Lower lobe of right lung (tissue), 2 donors: ENCODE measurements at regions not wholly inside any gene's neighbourhood (a gene's known extent, or its start where the extent isn't known, plus 50 kb on each side); places are given as distances from the start of the nearest gene placed in this dataset.

ENCODE experiments used
- ATAC-seq, 2 donors: fragments of 200-7000 bp; cut with Tn5 transposase; one replicate each; pipeline ENCODE4 v1.9.1; 2020 to 2022; ENCODE audit warnings: mild to moderate bottlenecking in 2 of 2, moderate library complexity in 2 of 2
- DNase-seq: peaks from one replicate; pipeline ENCODE4 v3.0.0-alpha.2; 2020
- H3K27ac ChIP-seq: fragments of 200-600 bp; one replicate; pipeline ENCODE4 v1.8.0; 2022
- H3K27me3 ChIP-seq: fragments of 200-600 bp; one replicate; pipeline ENCODE4 v1.8.0; 2022; ENCODE audit warnings: low read depth
- H3K36me3 ChIP-seq: fragments of 200-600 bp; one replicate; pipeline ENCODE4 v1.8.0; 2022; ENCODE audit warnings: mild to moderate bottlenecking
- H3K4me1 ChIP-seq: fragments of 200-600 bp; one replicate; pipeline ENCODE4 v1.8.0; 2022
- H3K4me3 ChIP-seq: fragments of 200-600 bp; one replicate; pipeline ENCODE4 v1.8.0; 2022; ENCODE audit warnings: mild to moderate bottlenecking
- H3K9me3 ChIP-seq: fragments of 200-600 bp; one replicate; pipeline ENCODE4 v1.8.0; 2022
- intact Hi-C: fragments of 100-400 bp; cut with DNase I; formaldehyde crosslinking; loops from one replicate; pipeline ENCODE4 v1.11.0; 2022
- TF ChIP-seq, protein P1 (sequence below): fragments of 200-600 bp; IDR thresholded peaks from one replicate; pipeline ENCODE4 v1.8.0; 2022; ENCODE audit warnings: antibody characterized with exemption, mild to moderate bottlenecking
- donor health status: DM: no; HTN: yes; CAD: no; lungs with severe emphysema.

DNA sequence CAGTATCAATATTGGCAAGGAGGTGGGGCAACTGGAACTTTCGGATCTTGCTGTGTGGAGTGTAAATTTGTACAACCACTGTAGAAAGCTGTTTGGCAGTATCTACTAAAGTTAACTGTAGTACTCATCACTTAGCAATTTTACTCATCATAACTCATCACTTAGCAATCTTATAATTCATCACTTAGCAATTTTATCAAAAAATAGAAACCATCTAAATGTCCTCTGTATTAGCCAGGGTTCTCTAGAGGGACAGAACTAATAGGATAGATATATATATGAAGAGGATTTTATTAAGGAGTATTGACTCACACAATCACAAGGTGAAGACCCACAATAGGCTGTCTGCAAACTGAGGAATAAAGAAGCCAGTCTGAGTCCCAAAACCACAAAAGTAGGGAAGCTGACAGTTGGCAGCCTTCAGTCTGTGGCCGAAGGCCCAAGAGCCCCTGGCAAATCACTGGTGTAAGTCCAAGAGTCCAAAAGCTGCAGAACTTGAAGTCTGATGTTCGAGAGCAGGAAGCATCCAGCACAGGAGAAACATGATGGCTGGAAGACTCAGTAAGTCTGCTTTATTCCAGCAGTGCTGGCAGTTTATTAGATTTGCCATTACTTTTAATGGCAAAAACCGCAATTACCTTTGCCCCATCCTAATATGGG lies 92.9 kb upstream of the USP47 start:
- TF ChIP-seq, protein P1, sequence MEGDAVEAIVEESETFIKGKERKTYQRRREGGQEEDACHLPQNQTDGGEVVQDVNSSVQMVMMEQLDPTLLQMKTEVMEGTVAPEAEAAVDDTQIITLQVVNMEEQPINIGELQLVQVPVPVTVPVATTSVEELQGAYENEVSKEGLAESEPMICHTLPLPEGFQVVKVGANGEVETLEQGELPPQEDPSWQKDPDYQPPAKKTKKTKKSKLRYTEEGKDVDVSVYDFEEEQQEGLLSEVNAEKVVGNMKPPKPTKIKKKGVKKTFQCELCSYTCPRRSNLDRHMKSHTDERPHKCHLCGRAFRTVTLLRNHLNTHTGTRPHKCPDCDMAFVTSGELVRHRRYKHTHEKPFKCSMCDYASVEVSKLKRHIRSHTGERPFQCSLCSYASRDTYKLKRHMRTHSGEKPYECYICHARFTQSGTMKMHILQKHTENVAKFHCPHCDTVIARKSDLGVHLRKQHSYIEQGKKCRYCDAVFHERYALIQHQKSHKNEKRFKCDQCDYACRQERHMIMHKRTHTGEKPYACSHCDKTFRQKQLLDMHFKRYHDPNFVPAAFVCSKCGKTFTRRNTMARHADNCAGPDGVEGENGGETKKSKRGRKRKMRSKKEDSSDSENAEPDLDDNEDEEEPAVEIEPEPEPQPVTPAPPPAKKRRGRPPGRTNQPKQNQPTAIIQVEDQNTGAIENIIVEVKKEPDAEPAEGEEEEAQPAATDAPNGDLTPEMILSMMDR, result no peak
- intact Hi-C loops, result no loop called here
- ATAC-seq, result no peak

DNA sequence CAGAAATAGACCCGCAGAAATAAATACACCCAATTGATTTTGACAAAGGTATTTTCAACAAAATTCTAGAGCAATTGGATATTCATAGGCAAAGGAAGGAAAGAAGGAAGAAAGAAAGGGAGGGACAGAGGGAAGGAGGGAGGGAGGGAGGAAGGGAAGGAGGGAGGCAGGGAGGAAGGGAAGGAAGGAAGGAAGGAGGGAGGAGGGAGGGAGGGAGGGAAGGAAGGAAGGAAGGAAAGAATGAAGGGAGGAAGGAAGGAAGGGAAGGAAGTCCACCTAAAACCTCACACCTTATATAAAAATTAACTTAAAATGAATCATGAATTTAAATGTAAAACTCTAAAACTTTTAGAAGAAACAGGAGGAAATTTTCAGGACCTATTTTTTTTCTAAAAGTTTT lies 94.2 kb upstream of the USP47 start:
- Histone ChIP-seq H3K4me1 (no peaks in the 10 kb centered on the region), H3K27ac (no peak overlapping the region), H3K4me3 (no peak overlapping the region), H3K36me3 (no peaks in the 10 kb centered on the region), H3K9me3 (no peaks in the 10 kb centered on the region), H3K27me3 (no peaks in the 10 kb centered on the region)
- ATAC-seq (no peak), DNase-seq (no peak)
- TF ChIP-seq, protein P1, result no peak
- intact Hi-C loops, result no loop called here

More for the DNA sequence above, 92.9 kb upstream of the USP47 start:
- Histone ChIP-seq H3K27ac (no peak overlapping the region), H3K27me3 (no peaks in the 10 kb centered on the region), H3K36me3 (no peaks in the 10 kb centered on the region), H3K4me1 (no peaks in the 10 kb centered on the region), H3K4me3 (no peak overlapping the region), H3K9me3 (no peaks in the 10 kb centered on the region)
- DNase-seq, result no peak

DNA sequence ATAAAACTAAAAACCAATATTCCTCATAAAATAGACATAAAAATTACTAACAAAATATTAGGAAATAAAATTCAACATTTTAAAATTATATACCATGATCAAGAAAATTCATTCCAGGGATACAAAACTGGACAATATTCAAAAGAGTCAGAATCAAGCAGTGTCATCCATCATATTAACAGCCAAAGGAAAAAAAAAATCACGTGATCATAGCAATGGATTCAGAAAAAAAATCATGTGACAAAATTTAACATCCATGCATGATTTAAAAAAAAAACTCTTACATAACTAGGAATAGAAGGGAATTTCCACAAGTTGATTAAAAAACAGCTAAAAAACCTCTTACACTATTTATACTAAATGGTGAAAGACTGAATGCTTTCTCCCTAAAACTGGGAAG lies 95.3 kb upstream of the USP47 start:
- H3K4me1 ChIP-seq, result no peaks in the 10 kb centered on the region
- intact Hi-C loops, result no loop called here
- ATAC-seq, result no peak
- no peaks in the 10 kb centered on the region for H3K27me3 ChIP-seq
- no peaks in the 10 kb centered on the region for H3K9me3 ChIP-seq
- H3K4me3 ChIP-seq, result no peak overlapping the region
- no peaks in the 10 kb centered on the region for H3K36me3 ChIP-seq
- DNase-seq, result no peak
- TF ChIP-seq, protein P1, result no peak
- no peak overlapping the region for H3K27ac ChIP-seq

DNA sequence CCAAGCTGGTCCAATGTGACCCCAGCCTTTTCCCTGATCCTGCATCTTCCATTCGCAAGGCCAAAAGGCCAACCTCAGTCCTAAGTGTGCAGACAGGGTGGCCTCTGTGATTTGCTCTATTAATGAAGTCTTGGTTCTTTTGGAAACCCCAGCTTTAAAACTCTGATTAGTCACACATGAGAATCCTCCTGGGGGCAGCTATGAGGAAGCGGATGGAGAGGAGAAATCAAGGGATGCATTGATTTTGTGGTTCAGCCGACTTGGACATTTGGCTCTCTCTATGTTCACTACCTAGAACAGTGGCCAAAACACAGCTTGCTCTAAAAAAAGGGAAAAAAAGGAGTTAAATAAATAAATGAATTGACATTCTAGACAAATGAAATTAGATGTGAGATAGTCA lies 98.6 kb upstream of the USP47 start:
- TF ChIP-seq, protein P1, result no peak
- intact Hi-C loops, result no loop called here
- Histone ChIP-seq H3K36me3 (no peaks in the 10 kb centered on the region), H3K4me1 (no peaks in the 10 kb centered on the region), H3K27ac (no peak overlapping the region), H3K27me3 (no peaks in the 10 kb centered on the region), H3K9me3 (no peaks in the 10 kb centered on the region), H3K4me3 (no peak overlapping the region)
- ATAC-seq, result no peak
- DNase-seq, result no peak

DNA sequence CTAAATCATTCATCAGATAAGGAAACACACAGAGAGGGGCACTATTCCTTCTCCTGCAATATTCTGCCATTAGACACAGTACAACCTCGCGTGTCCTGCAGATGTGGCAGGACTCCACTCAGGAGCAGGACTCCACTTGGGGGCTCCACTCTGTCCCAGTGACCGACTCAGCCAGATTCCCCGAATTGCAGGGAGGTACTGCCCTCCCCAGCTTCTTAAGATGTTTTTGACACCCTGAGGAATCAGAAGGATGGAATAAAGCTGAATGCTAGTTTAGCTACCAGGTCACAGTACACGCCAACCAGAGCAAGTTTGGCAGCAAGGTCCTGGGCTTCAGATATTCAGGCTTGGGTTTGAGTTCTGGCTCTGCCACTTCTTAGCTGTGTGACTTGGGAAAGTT lies 99.3 kb upstream of the USP47 start:
- Histone ChIP-seq H3K27me3 (no peaks in the 10 kb centered on the region), H3K9me3 (no peaks in the 10 kb centered on the region), H3K36me3 (no peaks in the 10 kb centered on the region), H3K27ac (no peak overlapping the region), H3K4me1 (no peaks in the 10 kb centered on the region), H3K4me3 (no peak overlapping the region)
- TF ChIP-seq, protein P1, result no peak
- ATAC-seq, result no peak
- intact Hi-C loops, result no loop called here
- no peak for DNase-seq
